Stimulated activated CD8-positive, alpha-beta memory T cell treated with anti-CD3 and anti-CD28 coated beads, Interleukin-4, amount 100 ng/mL, for 1 hour (primary cell): ENCODE measurements at regions not wholly inside any gene's neighbourhood (a gene's known extent, or its start where the extent isn't known, plus 50 kb on each side); places are given as distances from the start of the nearest gene placed in this dataset.

Experiments used
- DNase-seq, 2 donors: peaks; one replicate each; pipeline ENCODE4 v3.0.0-alpha.2; 2020; ENCODE audit warnings: low read depth in 2 of 2, low spot score in 1 of 2

- DNase-seq: no peak
Measured at GRCh38 chr9:99573886-99574285, 247.8 kb upstream of the NR4A3 start.

GRCh38 chr9:99576002-99576401 is 245.7 kb upstream of the NR4A3 start:
- no peak for DNase-seq

- no peak for DNase-seq
Measured at GRCh38 chr9:99576876-99577275, 244.8 kb upstream of the NR4A3 start.

GRCh38 chr9:99577351-99577750 is 244.3 kb upstream of the NR4A3 start:
- DNase-seq: no peak

DNA sequence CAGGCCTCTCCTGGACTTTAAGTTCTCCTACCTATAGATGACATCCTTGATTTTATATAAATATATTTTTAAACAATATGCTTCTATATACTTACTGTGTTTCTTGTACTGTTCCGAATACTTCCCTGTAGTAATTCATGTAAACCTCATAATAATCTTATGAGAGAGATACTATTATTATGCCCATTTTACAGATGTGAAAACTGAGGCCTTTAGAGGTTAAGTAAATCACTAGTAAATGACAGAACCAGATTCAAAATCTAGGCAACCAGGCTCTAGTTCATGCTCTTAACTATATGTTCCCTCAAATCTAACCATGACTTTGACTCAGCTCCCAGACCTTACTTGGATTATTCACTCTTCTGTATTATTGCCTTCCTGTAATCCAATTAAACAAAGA is 243.0 kb upstream of the NR4A3 start:
- no peak for DNase-seq

DNA sequence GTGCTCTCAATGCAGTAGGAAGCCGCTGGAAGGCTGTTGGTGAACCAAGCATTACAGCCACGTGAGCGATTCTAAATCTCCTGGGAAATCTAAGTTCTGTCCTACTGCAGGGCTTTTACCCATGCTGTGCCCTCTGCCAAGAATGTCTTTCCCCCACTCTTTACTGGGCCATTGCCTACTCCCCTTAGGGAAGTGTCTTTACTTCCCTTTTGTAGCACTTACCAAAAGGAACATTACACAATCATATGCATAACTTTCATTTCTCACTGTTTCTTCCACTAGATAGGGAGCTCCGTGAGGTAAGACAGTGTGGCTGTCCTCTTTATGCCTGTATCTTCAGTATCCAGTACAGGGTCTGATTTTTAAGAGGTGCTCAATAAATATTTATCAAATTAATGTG is 241.7 kb upstream of the NR4A3 start:
- no peak for DNase-seq

- no peak for DNase-seq
Measured at GRCh38 chr9:99582814-99583213, 238.9 kb upstream of the NR4A3 start.

- no peak for DNase-seq
Measured at GRCh38 chr9:99588299-99588698, 233.4 kb upstream of the NR4A3 start.

DNA sequence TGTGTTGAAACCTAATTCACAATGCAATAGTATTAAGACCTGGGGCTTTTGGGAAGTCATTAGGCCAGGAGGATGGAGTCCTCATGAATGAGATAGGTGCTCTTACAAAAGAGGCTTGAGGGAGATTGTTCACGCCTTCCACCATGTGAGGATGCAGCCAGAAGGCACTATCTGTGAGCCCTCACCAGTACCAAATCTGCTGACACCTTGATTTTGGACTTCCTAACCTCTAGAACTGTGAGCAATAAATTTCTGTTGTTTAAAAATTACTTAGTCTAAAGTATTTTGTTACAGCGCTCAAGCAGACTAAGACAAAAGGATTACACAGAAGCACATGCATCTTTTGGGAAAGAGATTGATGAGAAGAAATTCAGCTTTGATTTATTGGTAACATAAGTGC is 232.9 kb upstream of the NR4A3 start:
- no peak for DNase-seq

- no peak for DNase-seq
Measured at GRCh38 chr9:99590410-99590809, 231.3 kb upstream of the NR4A3 start.

DNA sequence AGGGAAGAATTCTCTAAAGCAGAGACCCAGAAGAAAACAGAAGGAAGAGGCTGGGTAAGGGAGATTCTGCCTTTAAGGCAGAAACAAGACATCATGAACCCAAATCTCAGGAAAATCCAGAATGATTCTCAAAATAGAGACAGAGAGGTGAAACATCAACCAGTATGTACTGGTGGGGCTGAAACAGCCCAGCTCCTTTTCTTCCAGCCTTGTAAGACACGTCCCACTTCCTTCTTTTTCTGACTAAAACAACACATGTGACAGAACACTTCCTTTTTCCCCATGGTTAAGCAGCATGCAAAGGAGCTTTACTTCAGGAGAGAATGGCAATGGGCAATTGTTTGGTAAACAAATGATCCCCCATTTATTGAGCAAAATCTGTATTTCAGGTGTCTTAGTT is 230.8 kb upstream of the NR4A3 start:
- no peak for DNase-seq

DNA sequence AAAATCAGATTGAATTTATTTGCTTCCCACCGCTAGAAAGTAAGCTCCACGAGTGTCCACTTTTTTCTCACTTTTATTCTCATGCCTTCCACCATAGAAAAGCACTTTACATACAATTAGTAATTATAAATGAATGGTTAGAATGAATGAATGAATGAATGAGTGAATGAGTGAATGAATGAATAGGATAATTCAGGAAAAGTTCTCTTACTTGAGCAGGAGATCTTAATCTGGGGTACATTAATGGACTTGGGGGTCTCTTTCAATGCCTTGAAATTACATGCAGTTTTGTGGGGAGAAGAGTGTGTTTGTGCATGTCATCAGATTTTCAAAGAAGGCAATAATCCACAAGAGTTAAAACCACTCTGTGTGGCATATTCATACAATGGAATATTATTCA is 229.9 kb upstream of the NR4A3 start:
- no peak for DNase-seq

GRCh38 chr9:99592834-99593574 is 228.7 kb upstream of the NR4A3 start:
- DNase-seq: no peak

DNA sequence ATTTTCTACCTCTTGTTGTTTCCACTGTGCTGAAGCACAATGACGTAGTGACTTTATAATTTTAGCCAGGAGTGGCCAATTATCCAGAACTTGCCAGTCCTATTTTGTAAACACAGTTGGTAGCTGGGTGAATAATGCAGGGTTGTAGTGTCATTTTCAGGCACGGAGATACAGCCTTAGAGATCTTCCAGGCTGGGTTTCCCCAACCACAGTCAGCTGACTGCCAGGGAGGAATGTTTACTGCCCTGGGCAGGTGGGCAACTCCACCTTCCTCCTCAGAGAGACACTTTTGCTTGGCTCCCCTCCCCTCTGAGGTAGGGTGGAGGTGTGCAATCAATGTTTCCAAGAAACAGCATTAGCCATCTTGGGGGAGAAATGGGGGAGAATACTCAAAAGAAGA is 228.1 kb upstream of the NR4A3 start:
- no peak for DNase-seq

DNA sequence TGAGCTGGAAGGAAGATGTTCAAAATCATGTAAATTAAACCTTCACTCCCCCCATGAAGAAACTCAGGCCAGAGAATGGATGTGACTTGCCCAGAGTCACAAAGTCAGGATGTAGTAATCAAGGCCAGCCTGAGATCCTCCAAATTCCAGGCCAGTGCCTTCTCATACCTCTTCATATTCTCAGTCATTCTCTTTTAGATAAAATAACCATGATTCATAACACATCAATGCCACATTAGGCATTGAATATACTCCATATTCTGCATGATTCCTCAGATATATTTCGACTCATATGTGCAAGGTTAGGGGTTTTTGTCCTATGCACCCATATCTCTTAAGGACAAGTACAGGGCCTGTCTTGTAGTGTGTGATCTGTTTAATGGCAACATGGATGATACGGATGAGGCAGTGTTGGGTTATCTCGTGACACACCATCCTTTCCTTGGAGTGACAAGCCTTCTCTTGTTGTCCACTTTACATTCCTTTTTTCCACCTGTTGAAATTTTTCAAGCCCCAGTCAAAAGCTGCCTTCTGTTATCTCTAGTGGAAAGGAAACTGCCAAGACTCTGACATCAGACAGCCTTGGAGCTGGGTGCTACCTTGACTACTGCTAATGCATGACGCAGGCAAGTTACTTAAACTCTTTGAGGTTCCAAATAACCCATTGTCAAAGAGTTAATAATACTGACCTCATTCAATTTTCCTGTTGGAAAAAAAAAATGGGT is 227.5 kb upstream of the NR4A3 start:
- no peak for DNase-seq

DNA sequence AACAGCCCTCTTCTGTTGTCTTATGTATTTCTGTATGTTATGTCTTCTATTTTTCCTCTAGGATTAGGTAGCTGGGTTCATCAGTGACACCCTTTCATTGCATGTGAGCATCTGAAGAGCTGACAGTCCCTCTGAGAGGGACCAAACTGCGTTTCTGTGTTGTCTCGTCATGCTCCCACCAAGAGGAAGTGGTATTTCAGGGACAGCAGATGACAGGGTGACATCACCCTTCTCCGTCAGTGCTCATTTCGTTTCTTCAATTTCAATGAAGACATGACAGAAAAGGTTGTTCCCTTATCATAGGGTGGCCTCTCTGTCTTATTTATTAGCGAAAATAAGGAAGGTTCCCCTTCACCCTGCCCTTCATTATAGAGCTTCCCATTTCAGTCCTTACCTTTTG is 225.9 kb upstream of the NR4A3 start:
- DNase-seq: no peak

- DNase-seq: no peak
Measured at GRCh38 chr9:99601571-99602111, 220.0 kb upstream of the NR4A3 start.

DNA sequence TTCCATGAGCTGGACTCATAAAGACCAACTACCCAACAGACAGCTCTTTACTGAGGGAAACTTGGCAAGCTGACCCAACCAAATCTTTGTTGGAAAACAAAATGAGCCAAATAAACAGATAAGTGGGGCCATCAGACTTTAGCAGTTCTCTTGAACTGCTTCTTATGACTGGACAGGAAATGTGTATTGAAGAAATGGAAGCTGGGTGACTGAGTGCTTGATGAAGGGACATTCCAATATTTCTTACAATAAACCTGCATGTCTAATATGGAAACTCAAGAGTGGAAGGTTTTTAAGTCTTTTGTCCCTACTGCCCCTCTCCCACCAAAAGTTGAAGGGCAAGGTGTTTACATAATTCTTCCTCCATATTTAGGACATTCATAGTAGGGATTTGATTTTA is 218.8 kb upstream of the NR4A3 start:
- DNase-seq: no peak

DNA sequence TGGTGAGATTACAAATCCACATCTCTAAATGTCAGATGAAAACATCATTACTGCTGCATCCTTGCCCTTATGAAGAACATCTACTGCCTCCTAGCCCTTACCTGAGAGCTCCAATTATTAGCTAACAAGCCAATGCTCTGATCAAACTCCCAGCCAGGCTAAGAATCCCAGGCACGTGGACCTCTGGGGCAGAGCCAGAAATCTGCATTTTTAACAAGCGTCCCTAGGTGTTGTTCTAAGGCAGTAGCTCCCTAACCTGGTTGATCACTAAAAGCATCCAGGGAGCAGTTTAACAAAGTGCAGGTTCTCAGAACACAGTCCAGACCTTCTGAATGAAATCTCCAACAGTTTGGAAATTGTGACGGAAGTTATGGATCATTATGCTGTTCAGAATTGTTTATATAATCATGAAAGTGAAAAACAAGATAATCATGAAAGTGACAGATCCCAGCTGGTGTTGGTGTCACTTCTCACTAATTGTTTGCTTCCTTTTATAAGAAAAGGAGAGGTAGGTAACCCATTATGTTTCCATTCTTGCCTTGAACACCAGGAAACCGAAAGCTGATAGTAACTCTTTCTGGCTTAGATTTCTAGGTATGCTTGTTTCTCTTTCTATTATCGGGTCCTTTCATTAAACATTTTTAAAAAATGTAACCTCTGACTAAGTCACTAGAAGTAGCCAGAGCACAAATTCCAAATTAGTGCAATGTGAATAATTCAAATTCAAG is 216.5 kb upstream of the NR4A3 start:
- DNase-seq: no peak

DNA sequence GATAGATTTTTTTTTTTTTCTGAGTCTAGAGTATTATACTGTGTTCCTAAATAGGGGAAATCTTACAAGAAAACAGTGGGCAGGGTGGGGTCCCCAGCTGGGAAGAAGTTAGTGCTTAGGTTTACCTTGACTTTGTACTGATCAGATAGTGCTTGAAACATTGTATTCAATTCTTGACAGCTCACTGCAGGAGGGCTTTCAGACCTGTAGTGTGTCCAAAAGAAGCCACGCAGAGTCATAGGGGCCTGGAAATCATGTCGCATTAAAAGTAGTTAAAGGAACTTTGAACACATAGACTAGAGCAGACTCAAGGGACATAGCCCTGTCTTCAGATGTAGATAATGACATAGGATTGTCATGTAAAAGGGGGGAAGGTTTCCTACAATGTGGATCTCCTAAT is 215.4 kb upstream of the NR4A3 start:
- no peak for DNase-seq

- DNase-seq: no peak
Measured at GRCh38 chr9:99606957-99607356, 214.7 kb upstream of the NR4A3 start.

DNA sequence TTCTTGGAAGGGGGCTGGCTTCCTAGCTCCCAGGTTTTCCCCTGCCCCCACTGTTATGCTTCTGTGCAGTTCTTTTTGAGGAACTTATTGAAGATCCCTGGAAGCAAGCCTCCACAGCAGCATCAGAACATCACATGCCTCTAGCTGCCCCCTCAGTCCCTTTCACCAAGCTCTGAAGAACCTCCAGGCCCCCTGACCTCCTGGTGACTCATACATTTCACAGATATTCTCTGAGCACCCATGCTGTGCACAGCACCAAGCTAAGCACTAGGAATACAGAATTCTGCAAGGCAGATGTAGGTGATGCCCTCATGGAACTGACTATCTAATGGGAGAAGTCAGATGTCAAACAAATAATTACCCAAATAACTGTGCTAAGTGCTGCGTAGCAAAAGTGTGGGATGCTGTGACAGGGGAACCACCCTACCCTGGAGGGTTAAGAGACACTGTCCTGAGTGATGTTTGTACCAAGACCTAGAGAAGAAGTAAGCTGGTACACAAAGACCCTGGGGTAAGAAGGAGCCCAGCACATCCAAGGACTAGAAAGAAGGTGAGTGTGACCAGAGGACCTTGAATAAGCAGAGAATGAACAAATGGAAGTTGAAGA is 213.7 kb upstream of the NR4A3 start:
- no peak for DNase-seq
